ENCODE measurements at regions not wholly inside any gene's neighbourhood (a gene's known extent, or its start where the extent isn't known, plus 50 kb on each side); places are given as distances from the start of the nearest gene placed in this dataset.

- H3K27me3 Mint-ChIP-seq = no peaks in the 10 kb centered on the region
- H3K27ac Mint-ChIP-seq = no peak overlapping the region
- no peak overlapping the region for H3K4me3 Mint-ChIP-seq (ENCODE audit: low read depth)
- H3K36me3 Mint-ChIP-seq (ENCODE audit: insufficient read depth) = no peaks in the 10 kb centered on the region
- no peak for DNase-seq (ENCODE audit: low spot score, unreplicated experiment)
- TF ChIP-seq, protein P1, sequence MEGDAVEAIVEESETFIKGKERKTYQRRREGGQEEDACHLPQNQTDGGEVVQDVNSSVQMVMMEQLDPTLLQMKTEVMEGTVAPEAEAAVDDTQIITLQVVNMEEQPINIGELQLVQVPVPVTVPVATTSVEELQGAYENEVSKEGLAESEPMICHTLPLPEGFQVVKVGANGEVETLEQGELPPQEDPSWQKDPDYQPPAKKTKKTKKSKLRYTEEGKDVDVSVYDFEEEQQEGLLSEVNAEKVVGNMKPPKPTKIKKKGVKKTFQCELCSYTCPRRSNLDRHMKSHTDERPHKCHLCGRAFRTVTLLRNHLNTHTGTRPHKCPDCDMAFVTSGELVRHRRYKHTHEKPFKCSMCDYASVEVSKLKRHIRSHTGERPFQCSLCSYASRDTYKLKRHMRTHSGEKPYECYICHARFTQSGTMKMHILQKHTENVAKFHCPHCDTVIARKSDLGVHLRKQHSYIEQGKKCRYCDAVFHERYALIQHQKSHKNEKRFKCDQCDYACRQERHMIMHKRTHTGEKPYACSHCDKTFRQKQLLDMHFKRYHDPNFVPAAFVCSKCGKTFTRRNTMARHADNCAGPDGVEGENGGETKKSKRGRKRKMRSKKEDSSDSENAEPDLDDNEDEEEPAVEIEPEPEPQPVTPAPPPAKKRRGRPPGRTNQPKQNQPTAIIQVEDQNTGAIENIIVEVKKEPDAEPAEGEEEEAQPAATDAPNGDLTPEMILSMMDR (IDR thresholded peaks at IDR 0.05; ENCODE audit: unreplicated experiment) = no peak
- H3K4me1 Mint-ChIP-seq (ENCODE audit: low read depth) = peaks cover 5% of the 10 kb centered on the region
- H3K9me3 Mint-ChIP-seq (ENCODE audit: low read depth) = peaks cover 3% of the 10 kb centered on the region
Measured at GRCh38 chr4:181969151-181969550, 274.1 kb upstream of the TENM3 start.

- Mint-ChIP-seq H3K27me3 (no peaks in the 10 kb centered on the region), H3K4me1 (ENCODE audit: low read depth) (peaks cover 5% of the 10 kb centered on the region), H3K4me3 (ENCODE audit: low read depth) (no peak overlapping the region), H3K9me3 (ENCODE audit: low read depth) (peaks cover 3% of the 10 kb centered on the region), H3K27ac (no peak overlapping the region), H3K36me3 (ENCODE audit: insufficient read depth) (no peaks in the 10 kb centered on the region)
- TF ChIP-seq, protein P1 (IDR thresholded peaks at IDR 0.05; ENCODE audit: unreplicated experiment) = no peak
- DNase-seq (ENCODE audit: low spot score, unreplicated experiment) = no peak
Measured at GRCh38 chr4:181970366-181970765, 272.8 kb upstream of the TENM3 start.

GRCh38 chr4:181971411-181971810, 271.8 kb upstream of the TENM3 start:
- Mint-ChIP-seq H3K4me3 (ENCODE audit: low read depth) (no peak overlapping the region), H3K9me3 (ENCODE audit: low read depth) (peaks cover 3% of the 10 kb centered on the region), H3K27ac (no peak overlapping the region), H3K4me1 (ENCODE audit: low read depth) (peaks cover 5% of the 10 kb centered on the region), H3K27me3 (no peaks in the 10 kb centered on the region), H3K36me3 (ENCODE audit: insufficient read depth) (no peaks in the 10 kb centered on the region)
- no peak for DNase-seq (ENCODE audit: low spot score, unreplicated experiment)
- TF ChIP-seq, protein P1 (IDR thresholded peaks at IDR 0.05; ENCODE audit: unreplicated experiment) = no peak

DNA sequence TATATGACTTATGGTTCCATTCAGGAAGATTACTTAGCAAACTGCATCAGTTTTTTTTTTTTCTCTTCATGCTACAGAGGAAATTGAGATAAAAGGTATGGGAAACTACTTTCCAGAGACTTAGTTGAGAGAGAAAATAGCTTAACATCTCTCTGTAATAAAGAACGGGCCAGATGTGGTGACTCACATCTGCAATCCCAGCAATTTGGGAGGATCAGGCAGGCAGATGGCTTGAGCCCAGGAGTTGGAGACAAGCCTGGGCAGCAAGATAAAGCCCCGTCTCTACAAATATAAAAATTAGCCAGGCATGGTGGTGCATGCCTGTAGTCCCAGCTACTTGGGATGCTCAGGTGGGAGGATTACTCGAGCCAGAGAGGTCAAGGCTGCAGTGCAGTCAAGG, 271.2 kb upstream of the TENM3 start:
- Mint-ChIP-seq H3K4me1 (ENCODE audit: low read depth) (peaks cover 3% of the 10 kb centered on the region), H3K27me3 (no peaks in the 10 kb centered on the region), H3K4me3 (ENCODE audit: low read depth) (no peak overlapping the region), H3K36me3 (ENCODE audit: insufficient read depth) (no peaks in the 10 kb centered on the region), H3K27ac (no peak overlapping the region), H3K9me3 (ENCODE audit: low read depth) (peaks cover 3% of the 10 kb centered on the region)
- DNase-seq (ENCODE audit: low spot score, unreplicated experiment) = no peak
- TF ChIP-seq, protein P1 (IDR thresholded peaks at IDR 0.05; ENCODE audit: unreplicated experiment) = no peak

- no peak overlapping the region for H3K27ac Mint-ChIP-seq
- TF ChIP-seq, protein P1 (IDR thresholded peaks at IDR 0.05; ENCODE audit: unreplicated experiment) = no peak
- no peaks in the 10 kb centered on the region for H3K27me3 Mint-ChIP-seq
- DNase-seq (ENCODE audit: low spot score, unreplicated experiment) = no peak
- H3K4me3 Mint-ChIP-seq (ENCODE audit: low read depth) = no peak overlapping the region
- no peaks in the 10 kb centered on the region for H3K4me1 Mint-ChIP-seq (ENCODE audit: low read depth)
- H3K9me3 Mint-ChIP-seq (ENCODE audit: low read depth) = peaks cover 3% of the 10 kb centered on the region
- H3K36me3 Mint-ChIP-seq (ENCODE audit: insufficient read depth) = no peaks in the 10 kb centered on the region
Measured at GRCh38 chr4:181976764-181977163, 266.4 kb upstream of the TENM3 start.
